ENCODE measurements at regions not wholly inside any gene's neighbourhood (a gene's known extent, or its start where the extent isn't known, plus 50 kb on each side); places are given as distances from the start of the nearest gene placed in this dataset.
"Not testable (repeated sequence)": the region's sequence is repeated elsewhere in the genome, so short reads cannot be mapped to it uniquely, and the experiment has no call there.

GRCh38 chr3:13228584-13228983 lies 155.4 kb upstream of the IQSEC1 start:
- DNase-seq (ENCODE audit: low read depth in 4 of 4, low spot score in 2 of 4): no peak

DNA sequence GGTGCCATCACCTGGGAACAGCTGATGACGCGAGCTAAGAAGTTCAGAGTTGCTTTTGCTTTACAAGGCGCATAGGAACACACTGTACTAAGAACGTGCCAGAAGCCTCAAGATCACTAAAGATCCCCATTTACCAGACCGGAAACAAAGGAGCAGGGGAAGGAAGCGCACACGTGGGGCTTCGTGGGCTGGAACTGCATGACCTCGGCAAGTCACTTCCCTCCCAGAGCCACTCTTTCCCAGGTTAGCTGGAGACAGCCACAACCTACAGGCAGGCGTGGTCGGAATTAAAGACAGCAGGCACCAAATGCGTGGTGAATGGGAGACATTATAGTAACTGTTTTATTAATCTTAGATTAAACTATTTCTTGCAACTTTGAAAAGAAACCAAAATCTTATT lies 154.9 kb upstream of the IQSEC1 start:
- not testable (repeated sequence) for DNase-seq (ENCODE audit: low read depth in 4 of 4, low spot score in 2 of 4)

DNA sequence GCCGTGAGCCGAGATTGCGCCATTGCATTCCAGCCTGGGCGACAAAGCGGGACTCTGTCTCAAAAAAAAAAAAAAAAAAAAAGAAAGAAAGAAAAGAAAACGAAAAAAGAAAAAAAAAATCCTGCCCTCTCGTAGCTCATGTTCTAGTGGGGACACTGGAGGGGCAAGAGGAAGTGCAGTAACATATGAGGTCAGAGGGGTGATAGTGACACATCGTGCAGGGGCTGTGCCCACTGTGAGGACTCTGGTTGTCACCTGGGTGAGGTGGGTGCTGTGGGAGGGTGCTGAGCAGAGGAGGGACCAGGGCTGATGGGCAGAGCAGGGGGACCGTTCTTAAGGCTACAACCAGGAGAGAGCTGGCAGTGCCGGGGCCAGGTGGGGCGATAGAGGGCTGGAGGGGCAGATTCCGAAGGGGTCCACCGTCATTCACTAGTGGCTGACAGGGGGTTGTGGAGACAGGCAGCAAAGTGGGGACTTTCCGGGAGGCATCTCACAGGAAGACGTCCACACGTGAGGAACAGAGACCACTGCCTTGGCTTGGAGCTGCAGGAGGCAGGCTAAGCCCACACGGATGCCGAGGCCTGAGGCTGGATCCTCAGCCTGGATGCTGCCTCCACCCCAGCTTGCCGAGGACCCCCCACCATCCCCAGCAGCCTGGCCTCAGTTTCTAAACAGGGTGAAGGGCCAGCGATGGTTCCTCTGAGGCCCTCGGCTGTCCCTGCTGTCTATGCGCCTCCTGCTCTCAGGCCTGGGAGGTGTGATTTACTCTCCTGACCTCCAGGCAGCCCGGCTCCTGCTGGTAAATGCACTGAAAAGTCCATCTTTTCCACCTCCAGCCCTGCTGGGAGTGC lies 154.3 kb upstream of the IQSEC1 start:
- no peak for DNase-seq (ENCODE audit: low read depth in 4 of 4, low spot score in 2 of 4)

- DNase-seq (ENCODE audit: low read depth in 4 of 4, low spot score in 2 of 4): no peak
These were observed 151.7 kb upstream of the IQSEC1 start for GRCh38 chr3:13224967-13225366.

- DNase-seq (ENCODE audit: low read depth in 4 of 4, low spot score in 2 of 4): no peak
These were observed 150.5 kb upstream of the IQSEC1 start for GRCh38 chr3:13223574-13224237.

- no peak for DNase-seq (ENCODE audit: low read depth in 4 of 4, low spot score in 2 of 4)
These were observed 149.8 kb upstream of the IQSEC1 start for GRCh38 chr3:13222891-13223573.

GRCh38 chr3:13222131-13222530 lies 148.9 kb upstream of the IQSEC1 start:
- no peak for DNase-seq (ENCODE audit: low read depth in 4 of 4, low spot score in 2 of 4)

DNA sequence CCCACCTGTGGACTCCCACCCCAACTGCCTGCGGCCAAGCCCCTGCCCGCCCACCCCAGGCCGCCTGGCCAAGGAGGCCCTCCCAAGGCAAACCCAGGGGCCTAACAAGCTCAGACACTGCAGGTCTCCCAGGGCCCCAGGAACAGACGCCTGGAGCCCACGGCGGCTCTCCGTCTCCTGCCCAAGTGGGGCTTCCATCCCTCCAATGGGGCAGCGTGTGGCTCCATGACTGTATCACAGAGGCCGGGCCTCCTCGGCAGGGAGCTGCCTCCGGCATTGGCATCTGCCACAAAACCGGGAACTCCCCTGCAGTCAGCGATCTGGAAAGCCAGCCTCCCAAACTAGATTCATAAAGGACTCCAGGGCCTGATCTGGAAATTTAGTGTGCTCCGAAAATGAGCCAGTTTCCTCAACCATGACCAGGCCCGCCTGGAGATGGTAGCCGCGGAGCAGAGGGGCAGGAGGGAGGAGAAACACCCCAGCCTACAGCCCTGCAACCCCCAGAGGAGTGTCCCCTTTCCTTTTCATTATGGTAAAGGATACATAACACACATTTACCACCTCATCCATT lies 148.3 kb upstream of the IQSEC1 start:
- no peak for DNase-seq (ENCODE audit: low read depth in 4 of 4, low spot score in 2 of 4)

GRCh38 chr3:13220991-13221390 lies 147.8 kb upstream of the IQSEC1 start:
- no peak for DNase-seq (ENCODE audit: low read depth in 4 of 4, low spot score in 2 of 4)

DNA sequence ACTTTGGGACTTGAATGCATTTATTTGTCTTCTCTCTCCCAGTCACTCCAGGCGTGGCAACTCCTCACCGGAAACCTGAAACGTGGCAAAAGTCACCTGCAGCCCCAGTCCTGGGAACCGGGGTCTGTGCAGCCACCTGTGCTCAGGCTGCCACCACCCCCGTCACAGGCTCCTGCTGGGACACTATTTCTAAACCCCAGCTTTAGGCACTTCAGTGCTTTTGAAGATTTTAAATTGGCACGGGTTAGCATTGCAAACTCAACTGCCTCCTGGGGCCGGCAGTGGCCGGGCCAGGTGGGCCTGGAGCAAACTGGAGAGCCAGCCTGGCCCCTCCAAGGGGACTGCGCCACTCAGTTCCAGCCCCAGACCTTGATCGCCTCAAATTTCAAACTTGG lies 146.7 kb upstream of the IQSEC1 start:
- DNase-seq (ENCODE audit: low read depth in 4 of 4, low spot score in 2 of 4): no peak

GRCh38 chr3:13219077-13219901 lies 146.1 kb upstream of the IQSEC1 start:
- no peak for DNase-seq (ENCODE audit: low read depth in 4 of 4, low spot score in 2 of 4)

DNA sequence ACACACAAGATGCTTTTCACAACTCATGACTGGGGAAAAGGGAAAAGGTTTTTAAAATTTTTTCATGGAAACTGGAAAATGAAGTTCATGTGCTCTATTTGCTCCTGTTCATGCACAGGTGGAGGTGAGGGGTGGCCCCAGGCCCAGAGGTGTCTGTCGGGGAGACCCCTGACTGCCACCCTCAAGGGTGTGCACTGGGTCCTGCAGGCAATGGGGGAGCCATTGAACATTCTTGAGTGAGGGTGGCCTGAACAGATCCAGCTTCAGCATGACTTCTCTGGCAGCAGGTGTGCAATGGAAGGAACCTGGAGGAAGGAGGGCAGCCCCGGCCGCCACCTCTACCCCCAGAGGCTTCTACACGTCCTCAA lies 145.3 kb upstream of the IQSEC1 start:
- DNase-seq (ENCODE audit: low read depth in 4 of 4, low spot score in 2 of 4): no peak

DNA sequence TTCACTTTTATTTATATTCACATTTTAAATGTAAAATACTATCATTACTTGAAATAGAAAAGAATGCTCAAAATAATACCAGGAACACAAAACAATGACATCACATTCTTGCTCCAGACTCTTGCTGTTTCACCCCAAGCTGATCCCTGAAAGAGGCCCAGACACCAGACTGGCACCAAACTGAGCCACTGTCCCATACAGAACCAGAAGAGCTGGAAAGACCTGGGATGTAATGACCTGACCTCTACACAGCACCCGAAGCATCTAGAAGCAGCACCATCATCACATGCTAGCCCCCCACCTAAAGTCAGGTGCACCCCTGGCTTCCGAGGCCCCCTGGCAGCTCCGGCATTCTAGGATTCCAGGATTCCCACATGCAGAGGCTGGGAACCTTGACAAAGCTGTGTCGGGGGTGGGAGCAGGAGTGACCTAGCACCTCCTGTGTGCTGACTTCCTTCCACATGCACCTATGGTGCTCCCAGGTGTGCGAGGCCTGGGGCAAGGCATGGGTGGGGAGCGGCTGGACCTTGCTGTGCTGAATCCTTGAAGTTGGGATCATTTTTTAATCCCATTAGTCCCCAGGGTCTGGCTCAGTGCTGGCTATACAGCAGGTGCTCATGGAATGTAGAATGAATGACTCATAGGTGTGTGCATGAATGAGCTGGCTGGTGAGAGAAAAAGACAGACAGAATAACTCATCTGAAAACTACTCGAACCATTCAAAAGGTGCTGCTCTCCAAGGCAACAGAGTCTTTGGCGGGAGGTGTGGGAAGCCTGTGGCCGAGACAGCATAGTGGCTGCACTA lies 144.7 kb upstream of the IQSEC1 start:
- no peak for DNase-seq (ENCODE audit: low read depth in 4 of 4, low spot score in 2 of 4)

GRCh38 chr3:13217253-13217652 lies 144.0 kb upstream of the IQSEC1 start:
- no peak for DNase-seq (ENCODE audit: low read depth in 4 of 4, low spot score in 2 of 4)

GRCh38 chr3:13215940-13216546 lies 142.8 kb upstream of the IQSEC1 start:
- no peak for DNase-seq (ENCODE audit: low read depth in 4 of 4, low spot score in 2 of 4)

GRCh38 chr3:13214847-13215472 lies 141.7 kb upstream of the IQSEC1 start:
- no peak for DNase-seq (ENCODE audit: low read depth in 4 of 4, low spot score in 2 of 4)

DNA sequence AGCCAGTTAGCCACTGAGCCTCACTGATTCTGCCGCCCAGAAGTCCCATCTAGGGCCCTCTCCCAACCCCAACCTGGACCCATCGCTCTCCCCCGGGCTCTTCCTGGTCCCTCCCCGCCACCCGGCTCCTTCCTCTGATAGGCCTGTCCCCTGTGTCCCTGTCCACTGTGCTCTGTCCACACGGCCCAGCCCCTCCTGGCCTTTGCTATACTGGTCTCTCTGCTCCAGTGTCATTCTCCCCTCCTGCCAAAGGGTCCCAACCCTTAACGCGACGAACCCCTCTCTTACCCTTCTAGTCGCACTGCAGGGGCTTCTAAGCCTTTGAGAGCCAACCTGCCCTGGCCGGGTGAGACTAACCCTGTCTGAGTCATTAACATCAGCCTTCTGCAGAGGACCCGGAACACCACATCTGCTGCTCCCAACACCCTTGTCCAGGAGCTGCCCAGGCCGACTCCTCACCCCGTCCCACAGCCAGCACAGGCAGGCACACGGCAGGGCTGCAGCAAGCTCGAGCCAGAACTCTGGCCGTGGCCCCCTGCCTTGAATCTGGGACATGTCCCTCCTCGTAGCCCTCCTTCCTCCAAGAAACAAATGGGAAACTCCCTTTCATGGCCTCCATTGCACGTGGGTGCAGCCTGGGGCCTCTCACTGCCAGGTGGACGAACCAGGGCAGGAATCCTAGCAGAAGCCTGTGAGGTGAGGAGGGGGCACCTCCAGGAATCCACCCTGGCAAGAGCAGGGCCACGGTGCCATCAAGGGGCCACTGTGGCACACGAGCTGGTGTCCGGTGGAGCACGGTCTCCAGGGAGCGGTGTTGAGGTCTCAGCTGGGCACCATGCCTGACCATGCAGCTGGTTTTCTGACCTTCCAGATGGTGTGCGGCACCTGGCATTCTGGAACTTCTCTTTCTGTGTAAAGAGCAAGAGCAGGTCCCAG lies 140.9 kb upstream of the IQSEC1 start:
- no peak for DNase-seq (ENCODE audit: low read depth in 4 of 4, low spot score in 2 of 4)

GRCh38 chr3:13213490-13213889 lies 140.3 kb upstream of the IQSEC1 start:
- no peak for DNase-seq (ENCODE audit: low read depth in 4 of 4, low spot score in 2 of 4)

Measured in left renal cortex interstitium (tissue), 4 donors.